Activated CD4-positive, alpha-beta T cell treated with anti-CD3 and anti-CD28 coated beads, Interleukin-2, Interleukin-6, amounts not matched to agents 100 ng/mL and 50 ng/mL, durations not matched to agents 16 hours and 8 hours (primary cell): ENCODE measurements at regions not wholly inside any gene's neighbourhood (a gene's known extent, or its start where the extent isn't known, plus 50 kb on each side); places are given as distances from the start of the nearest gene placed in this dataset.
"Not testable (repeated sequence)": the region's sequence is repeated elsewhere in the genome, so short reads cannot be mapped to it uniquely, and the experiment has no call there.

Experiments used
- DNase-seq: peaks from one replicate; pipeline ENCODE4 v3.0.0-alpha.2; 2020

- DNase-seq = no peak
Observed at GRCh38 chr5:117191251-117191650, 616.6 kb upstream of the SEMA6A start.

GRCh38 chr5:117189784-117190183 lies 615.2 kb upstream of the SEMA6A start:
- DNase-seq = no peak

GRCh38 chr5:117188211-117188610 lies 613.6 kb upstream of the SEMA6A start:
- no peak for DNase-seq

GRCh38 chr5:117186751-117187150 lies 612.1 kb upstream of the SEMA6A start:
- no peak for DNase-seq

- DNase-seq = no peak
Observed at GRCh38 chr5:117183326-117183725, 608.7 kb upstream of the SEMA6A start.

- DNase-seq = no peak
Observed at GRCh38 chr5:117182104-117182503, 607.5 kb upstream of the SEMA6A start.

GRCh38 chr5:117177302-117177701 lies 602.7 kb upstream of the SEMA6A start:
- DNase-seq = no peak

- DNase-seq = no peak
Observed at GRCh38 chr5:117165068-117165467, 590.4 kb upstream of the SEMA6A start.

GRCh38 chr5:117161718-117162335 lies 587.2 kb upstream of the SEMA6A start:
- no peak for DNase-seq

GRCh38 chr5:117160391-117160790 lies 585.8 kb upstream of the SEMA6A start:
- no peak for DNase-seq

- no peak for DNase-seq
Observed at GRCh38 chr5:117149312-117149711, 574.7 kb upstream of the SEMA6A start.

GRCh38 chr5:117144086-117144485 lies 569.5 kb upstream of the SEMA6A start:
- no peak for DNase-seq

GRCh38 chr5:117143406-117143805 lies 568.8 kb upstream of the SEMA6A start:
- DNase-seq = no peak

- no peak for DNase-seq
Observed at GRCh38 chr5:117138523-117138922, 563.9 kb upstream of the SEMA6A start.

- no peak for DNase-seq
Observed at GRCh38 chr5:117135851-117136250, 561.2 kb upstream of the SEMA6A start.

- DNase-seq = no peak
Observed at GRCh38 chr5:117133198-117133597, 558.6 kb upstream of the SEMA6A start.

GRCh38 chr5:117131876-117132275 lies 557.3 kb upstream of the SEMA6A start:
- no peak for DNase-seq

- no peak for DNase-seq
Observed at GRCh38 chr5:117131048-117131679, 556.5 kb upstream of the SEMA6A start.

- DNase-seq = no peak
Observed at GRCh38 chr5:117118499-117118898, 543.9 kb upstream of the SEMA6A start.

GRCh38 chr5:117117314-117117713 lies 542.7 kb upstream of the SEMA6A start:
- not testable (repeated sequence) for DNase-seq

- no peak for DNase-seq
Observed at GRCh38 chr5:117110548-117110947, 535.9 kb upstream of the SEMA6A start.

- DNase-seq = no peak
Observed at GRCh38 chr5:117107859-117108258, 533.2 kb upstream of the SEMA6A start.

GRCh38 chr5:117103703-117104102 lies 529.1 kb upstream of the SEMA6A start:
- no peak for DNase-seq

- no peak for DNase-seq
Observed at GRCh38 chr5:117102591-117102990, 528.0 kb upstream of the SEMA6A start.

- DNase-seq = no peak
Observed at GRCh38 chr5:117100176-117100575, 525.6 kb upstream of the SEMA6A start.
